Mesothelial cell of epicardium (in vitro differentiated cells): ENCODE measurements at regions not wholly inside any gene's neighbourhood (a gene's known extent, or its start where the extent isn't known, plus 50 kb on each side); places are given as distances from the start of the nearest gene placed in this dataset.
"Not testable (repeated sequence)": the region's sequence is repeated elsewhere in the genome, so short reads cannot be mapped to it uniquely, and the experiment has no call there.

Source experiments
- DNase-seq, 2 experiments: peaks; one replicate each; pipeline ENCODE4 v3.0.0; 2021; ENCODE audit warnings: low spot score in 2 of 2; ENCODE audit not compliant: unreplicated experiment in 2 of 2
- H3K27ac Mint-ChIP-seq: 2 replicates; pipeline ENCODE4 v1.8.0; 2021; ENCODE audit warnings: mixed read lengths
- H3K27me3 Mint-ChIP-seq: 2 replicates; pipeline ENCODE4 v1.8.0; 2021; ENCODE audit warnings: low read depth, mixed read lengths
- H3K36me3 Mint-ChIP-seq: 2 replicates; pipeline ENCODE4 v1.8.0; 2021; ENCODE audit warnings: mixed read lengths
- H3K4me1 Mint-ChIP-seq: 2 replicates; pipeline ENCODE4 v1.8.0; 2021; ENCODE audit warnings: mixed read lengths
- H3K4me3 Mint-ChIP-seq: 2 replicates; pipeline ENCODE4 v1.8.0; 2021; ENCODE audit warnings: mild to moderate bottlenecking, moderate library complexity, mixed read lengths
- H3K9me3 Mint-ChIP-seq: 2 replicates; pipeline ENCODE4 v1.8.0; 2021; ENCODE audit warnings: mixed read lengths
- CTCF ChIP-seq: fragments of 200-600 bp; sonication (generic); IDR thresholded peaks from one replicate; pipeline ENCODE4 v1.5.0; 2021; ENCODE audit warnings: antibody characterized with exemption; ENCODE audit not compliant: unreplicated experiment

- Mint-ChIP-seq H3K9me3 (peaks cover 38% of the 10 kb centered on the region), H3K36me3 (peaks cover 17% of the 10 kb centered on the region), H3K4me1 (peaks cover 6% of the 10 kb centered on the region), H3K4me3 (no peak overlapping the region), H3K27ac (no peak overlapping the region), H3K27me3 (peaks cover 4% of the 10 kb centered on the region)
- no peak for DNase-seq
- no peak for TF ChIP-seq CTCF
Observed at GRCh38 chr9:79425840-79426239, 145.9 kb upstream of the TLE4 start.

- DNase-seq = no peak
- Mint-ChIP-seq H3K9me3 (peaks cover 21% of the 10 kb centered on the region), H3K4me3 (no peak overlapping the region), H3K4me1 (peaks cover 6% of the 10 kb centered on the region), H3K27ac (no peak overlapping the region), H3K36me3 (peaks cover 12% of the 10 kb centered on the region), H3K27me3 (peaks cover 5% of the 10 kb centered on the region)
- TF ChIP-seq CTCF = no peak
Observed at GRCh38 chr9:79428422-79428821, 143.3 kb upstream of the TLE4 start.

GRCh38 chr9:79430619-79431018, 141.1 kb upstream of the TLE4 start:
- Mint-ChIP-seq H3K36me3 (peaks cover 6% of the 10 kb centered on the region), H3K27ac (no peak overlapping the region), H3K4me3 (no peak overlapping the region), H3K9me3 (peaks cover 9% of the 10 kb centered on the region), H3K27me3 (peaks cover 5% of the 10 kb centered on the region), H3K4me1 (peaks cover 6% of the 10 kb centered on the region)
- TF ChIP-seq CTCF = no peak
- no peak for DNase-seq

- Mint-ChIP-seq H3K4me3 (no peak overlapping the region), H3K4me1 (peaks cover 6% of the 10 kb centered on the region), H3K27me3 (peaks cover 5% of the 10 kb centered on the region), H3K27ac (no peak overlapping the region), H3K36me3 (peaks cover 2% of the 10 kb centered on the region), H3K9me3 (peaks cover 4% of the 10 kb centered on the region)
- TF ChIP-seq CTCF = no peak
- DNase-seq = no peak
Observed at GRCh38 chr9:79431019-79431679, 140.6 kb upstream of the TLE4 start.

GRCh38 chr9:79432485-79432884, 139.3 kb upstream of the TLE4 start:
- Mint-ChIP-seq H3K27me3 (peaks cover 5% of the 10 kb centered on the region), H3K4me3 (no peak overlapping the region), H3K4me1 (peaks cover 6% of the 10 kb centered on the region), H3K36me3 (no peaks in the 10 kb centered on the region), H3K27ac (no peak overlapping the region), H3K9me3 (no peaks in the 10 kb centered on the region)
- DNase-seq = no peak
- no peak for TF ChIP-seq CTCF

- Mint-ChIP-seq H3K27ac (no peak overlapping the region), H3K4me1 (peaks cover 13% of the 10 kb centered on the region), H3K36me3 (no peaks in the 10 kb centered on the region)
Observed at GRCh38 chr9:79433703-79434102, 138.1 kb upstream of the TLE4 start.

GRCh38 chr9:79439221-79439620, 132.5 kb upstream of the TLE4 start:
- peak overlapping the region; percentile 21 for H3K27ac Mint-ChIP-seq
- H3K4me1 Mint-ChIP-seq, H3K27me3 Mint-ChIP-seq, H3K36me3 Mint-ChIP-seq, DNase-seq: not testable (repeated sequence)
- H3K4me3 Mint-ChIP-seq = peak overlapping the region; percentile 71
- peaks cover 10% of the 10 kb centered on the region for H3K9me3 Mint-ChIP-seq

More at GRCh38 chr9:79433703-79434102, 138.1 kb upstream of the TLE4 start:
- Mint-ChIP-seq H3K4me3 (no peak overlapping the region), H3K9me3 (no peaks in the 10 kb centered on the region), H3K27me3 (peaks cover 1% of the 10 kb centered on the region)
- no peak for DNase-seq
- no peak for TF ChIP-seq CTCF
